HepG2 (cell line): ENCODE measurements at regions not wholly inside any gene's neighbourhood (a gene's known extent, or its start where the extent isn't known, plus 50 kb on each side); places are given as distances from the start of the nearest gene placed in this dataset.
A peak's percentile ranks its signal among the peaks of the same experiment; 100 is the strongest.

ENCODE experiments used
- ATAC-seq: fragments of 200-7000 bp; cut with Tn5 transposase; 3 replicates; pipeline ENCODE4 v1.9.1; 2020; ENCODE audit warnings: mild to moderate bottlenecking, moderate library complexity
- BruUV-seq: library from RNA; stranded (reverse); fragments of 400-500 nt; replicated peaks from 2 replicates; lab custom pipeline; 2021; lab: Mats Ljungman, UMichigan
- CTCF ChIA-PET: fragments of 300-600 bp; formaldehyde crosslinking; extraction: SDS; loops from one replicate; lab custom pipeline; 2021; ENCODE audit warnings: low total read pairs, inconsistent platforms, low intra/inter-chr PET ratio; lab: Yijun Ruan, JAX
- POLR2A ChIA-PET: fragments of 350-600 bp; sonication (Branson Sonifier 250); formaldehyde crosslinking; loops from one replicate; lab custom pipeline; 2020; ENCODE audit warnings: antibody characterized with exemption, inconsistent platforms; lab: Yijun Ruan, JAX
- DNase-seq: peaks from one replicate; pipeline ENCODE4 v3.0.0-alpha.2; 2015; ENCODE audit warnings: low spot score
- FAIRE-seq: peaks from 3 replicates; lab custom pipeline; 2011; peaks lifted over from hg19 to GRCh38; lab: Jason Lieb, UNC
- H2AFZ ChIP-seq: one replicate; pipeline ENCODE4 v1.6.1; 2011; ENCODE audit warnings: low read length, inconsistent platforms
- H3K27ac ChIP-seq: fragments of 300-600 bp; 3 replicates; pipeline ENCODE4 v1.8.0; 2011; ENCODE audit warnings: mixed run types, mild to moderate bottlenecking, mixed read lengths, low read length, inconsistent platforms; ENCODE audit not compliant: insufficient read depth; ENCODE audit errors: extremely low read length
- H3K27me3 ChIP-seq, 2 experiments: fragments of 200-600 bp in 1 of 2; 2 replicates in 1 of 2; 3 replicates in 1 of 2; pipeline versions ENCODE4 v1.6.0 to v1.8.0; 2011; ENCODE audit warnings: low read length in 2 of 2, mild to moderate bottlenecking in 2 of 2, moderate library complexity in 2 of 2, inconsistent platforms in 1 of 2; ENCODE audit not compliant: insufficient read depth in 2 of 2, control insufficient read depth in 1 of 2
- H3K36me3 ChIP-seq, 2 experiments: fragments of 200-600 bp in 1 of 2; replicated peaks in 1 of 2; 2 replicates in 1 of 2; 3 replicates in 1 of 2; pipeline versions ENCODE4 v1.5.1 to v1.8.0; 2011; ENCODE audit warnings: low read length in 2 of 2, inconsistent platforms in 1 of 2; ENCODE audit not compliant: insufficient read depth in 2 of 2, control insufficient read depth in 1 of 2
- H3K4me1 ChIP-seq: 2 replicates; pipeline ENCODE4 v1.5.1; 2012; ENCODE audit warnings: low read length, inconsistent platforms; ENCODE audit not compliant: insufficient read depth
- H3K4me2 ChIP-seq: 2 replicates; pipeline ENCODE4 v1.6.0; 2011; ENCODE audit warnings: low read depth, low read length, inconsistent platforms
- H3K4me3 ChIP-seq, 3 experiments: fragments of 200-600 bp in 1 of 3; sonication (generic), shearing (Covaris generic) in 1 of 3; replicated peaks in 1 of 3; 2 replicates each; pipeline ENCODE4 v1.5.1; 2011 to 2016; ENCODE audit warnings: low read length in 3 of 3, inconsistent platforms in 2 of 3, low read depth in 2 of 3, mild to moderate bottlenecking in 2 of 3, control low read depth in 1 of 3, mixed read lengths in 1 of 3; ENCODE audit not compliant: insufficient read depth in 1 of 3
- H3K79me2 ChIP-seq: one replicate; pipeline ENCODE4 v1.6.1; 2011; ENCODE audit warnings: low read length, inconsistent platforms; ENCODE audit not compliant: insufficient read depth
- H3K9ac ChIP-seq: 2 replicates; pipeline ENCODE4 v1.6.0; 2011; ENCODE audit warnings: mild to moderate bottlenecking, low read depth, low read length, inconsistent platforms; ENCODE audit not compliant: insufficient read depth
- H3K9me3 ChIP-seq: 2 replicates; pipeline ENCODE4 v1.5.1; 2012; ENCODE audit warnings: mild to moderate bottlenecking, low read length
- H4K20me1 ChIP-seq: 2 replicates; pipeline ENCODE4 v1.6.0; 2011; ENCODE audit warnings: inconsistent platforms, mild to moderate bottlenecking, low read length, moderate library complexity; ENCODE audit not compliant: insufficient read depth
- CEBPG ChIP-seq: IDR thresholded peaks from 2 replicates; pipeline ENCODE4 v1.6.1; 2016
- FOXM1 ChIP-seq: sonication (generic); formaldehyde crosslinking; IDR thresholded peaks from 2 replicates; pipeline ENCODE4 v1.5.0; 2020; ENCODE audit warnings: missing genetic modification reagents
- ISX ChIP-seq: sonication (generic); formaldehyde crosslinking; conservative IDR thresholded peaks from 2 replicates; pipeline ENCODE4 v1.5.0; 2020; ENCODE audit warnings: missing genetic modification reagents
- MAFF ChIP-seq: IDR thresholded peaks from 2 replicates; pipeline ENCODE4 v1.6.1; 2011; ENCODE audit warnings: low read depth, low read length, improper control_type of control experiment
- MAFK ChIP-seq, 2 experiments: IDR thresholded peaks in 1 of 2; conservative IDR thresholded peaks in 1 of 2; 2 replicates each; pipeline ENCODE4 v1.6.1; 2011; ENCODE audit warnings: improper control_type of control experiment in 2 of 2, low read length in 2 of 2
- SIN3A ChIP-seq: IDR thresholded peaks from 2 replicates; pipeline ENCODE4 v1.6.1; 2011; ENCODE audit warnings: low read depth, mild to moderate bottlenecking, control low read depth, low read length, borderline replicate concordance
- SMC3 ChIP-seq: IDR thresholded peaks from 2 replicates; pipeline ENCODE4 v1.6.1; 2011; ENCODE audit warnings: low read length, improper control_type of control experiment
- ZNF17 ChIP-seq: sonication (generic); formaldehyde crosslinking; IDR thresholded peaks from 2 replicates; pipeline ENCODE4 v1.5.0; 2020; ENCODE audit warnings: mild to moderate bottlenecking, missing genetic modification reagents
- WGBS: methylation state at CpG from one replicate; pipeline ENCODE4 v1.1.6; 2017; ENCODE audit warnings: low lambda C conversion rate; 5-methylcytosine and 5-hydroxymethylcytosine counted together
- in situ Hi-C: cut with HindIII; loops from 2 replicates; pipeline ENCODE4 v1.10.0; 2017; ENCODE audit warnings: low pct_unique_long_range_greater_than_20kb; ENCODE audit not compliant: extremely low pct_ligation_motif_present
- intact Hi-C: fragments of 100-400 bp; cut with micrococcal nuclease; formaldehyde crosslinking; loops from one replicate; pipeline ENCODE4 v1.10.0; 2022; ENCODE audit not compliant: unreplicated experiment
- TF ChIP-seq, protein P1 (sequence below): sonication (generic); formaldehyde crosslinking; IDR thresholded peaks from 2 replicates; pipeline ENCODE4 v1.4.0; 2020; ENCODE audit warnings: mild to moderate bottlenecking, low read depth, missing genetic modification reagents
- TF ChIP-seq, protein P2 (sequence below): sonication (generic); formaldehyde crosslinking; IDR thresholded peaks from 2 replicates; pipeline ENCODE4 v1.8.1; 2023; ENCODE audit warnings: mild to moderate bottlenecking, missing genetic modification reagents, borderline replicate concordance
- TF ChIP-seq, protein P3 (sequence below): sonication (generic); formaldehyde crosslinking; IDR thresholded peaks from 2 replicates; pipeline ENCODE4 v1.8.0; 2022; ENCODE audit warnings: missing genetic modification reagents, mild to moderate bottlenecking, inconsistent platforms, borderline replicate concordance
- TF ChIP-seq, protein P4 (sequence below): sonication (generic); formaldehyde crosslinking; IDR thresholded peaks from 2 replicates; pipeline ENCODE4 v1.5.1; 2020; ENCODE audit warnings: missing genetic modification reagents, mild to moderate bottlenecking, borderline replicate concordance
- TF ChIP-seq, protein P5 (sequence below): sonication (generic); formaldehyde crosslinking; IDR thresholded peaks from 2 replicates; pipeline ENCODE4 v1.4.0; 2020; ENCODE audit warnings: mild to moderate bottlenecking, missing genetic modification reagents

DNA sequence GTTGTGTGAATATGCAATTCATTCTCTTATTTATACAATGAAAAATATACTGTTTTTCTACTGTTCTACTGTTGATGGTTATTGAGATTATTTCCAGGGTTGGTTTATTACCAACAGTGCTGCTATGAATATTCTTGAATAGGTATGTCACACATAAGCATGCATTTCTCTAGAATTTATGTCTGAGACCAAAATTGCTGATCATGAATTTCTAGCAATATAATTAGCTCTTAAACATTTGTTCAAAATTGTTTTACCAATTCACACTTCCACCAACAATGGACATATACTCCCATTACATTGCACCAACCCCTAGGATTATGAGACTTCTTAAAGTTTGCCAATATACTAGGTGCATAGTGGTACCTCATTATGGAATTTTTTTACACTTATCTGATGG is 164.1 kb upstream of the KCNQ5 start:
- H3K79me2 ChIP-seq, result no peaks in the 10 kb centered on the region
- intact Hi-C loops, result no loop called here
- no peak for DNase-seq
- no peak for ATAC-seq
- H3K4me1 ChIP-seq, result no peaks in the 10 kb centered on the region
- no peaks in the 10 kb centered on the region for H3K27me3 ChIP-seq
- no peak overlapping the region for H3K4me3 ChIP-seq
- in situ Hi-C loops, result no loop called here
- H3K27ac ChIP-seq, result no peak overlapping the region
- no peak overlapping the region for H2AFZ ChIP-seq
- POLR2A ChIA-PET, result no interaction called here
- FAIRE-seq, result no peak
- H3K4me2 ChIP-seq, result no peak overlapping the region
- no peaks in the 10 kb centered on the region for H3K9me3 ChIP-seq
- no TSS peak for BruUV-seq
- CTCF ChIA-PET, result no interaction called here
- H3K36me3 ChIP-seq, result no peaks in the 10 kb centered on the region
- TF ChIP-seq, protein P1, sequence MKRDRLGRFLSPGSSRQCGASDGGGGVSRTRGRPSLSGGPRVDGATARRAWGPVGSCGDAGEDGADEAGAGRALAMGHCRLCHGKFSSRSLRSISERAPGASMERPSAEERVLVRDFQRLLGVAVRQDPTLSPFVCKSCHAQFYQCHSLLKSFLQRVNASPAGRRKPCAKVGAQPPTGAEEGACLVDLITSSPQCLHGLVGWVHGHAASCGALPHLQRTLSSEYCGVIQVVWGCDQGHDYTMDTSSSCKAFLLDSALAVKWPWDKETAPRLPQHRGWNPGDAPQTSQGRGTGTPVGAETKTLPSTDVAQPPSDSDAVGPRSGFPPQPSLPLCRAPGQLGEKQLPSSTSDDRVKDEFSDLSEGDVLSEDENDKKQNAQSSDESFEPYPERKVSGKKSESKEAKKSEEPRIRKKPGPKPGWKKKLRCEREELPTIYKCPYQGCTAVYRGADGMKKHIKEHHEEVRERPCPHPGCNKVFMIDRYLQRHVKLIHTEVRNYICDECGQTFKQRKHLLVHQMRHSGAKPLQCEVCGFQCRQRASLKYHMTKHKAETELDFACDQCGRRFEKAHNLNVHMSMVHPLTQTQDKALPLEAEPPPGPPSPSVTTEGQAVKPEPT, result no peak
- TF ChIP-seq, protein P2, sequence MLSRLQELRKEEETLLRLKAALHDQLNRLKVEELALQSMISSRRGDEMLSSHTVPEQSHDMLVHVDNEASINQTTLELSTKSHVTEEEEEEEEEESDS (CRISPR knock-in tag), result no peak
- TF ChIP-seq MAFK (conservative IDR thresholded peaks at IDR 0.05 in 1 of 2, IDR thresholded peaks at IDR 0.05 in 1 of 2; ENCODE audit: low read length in 2 of 2) (peak; percentile 52 to 55; a peak in 3 of 4 replicates), MAFF (peak; percentile 49)
- TF ChIP-seq, protein P3, sequence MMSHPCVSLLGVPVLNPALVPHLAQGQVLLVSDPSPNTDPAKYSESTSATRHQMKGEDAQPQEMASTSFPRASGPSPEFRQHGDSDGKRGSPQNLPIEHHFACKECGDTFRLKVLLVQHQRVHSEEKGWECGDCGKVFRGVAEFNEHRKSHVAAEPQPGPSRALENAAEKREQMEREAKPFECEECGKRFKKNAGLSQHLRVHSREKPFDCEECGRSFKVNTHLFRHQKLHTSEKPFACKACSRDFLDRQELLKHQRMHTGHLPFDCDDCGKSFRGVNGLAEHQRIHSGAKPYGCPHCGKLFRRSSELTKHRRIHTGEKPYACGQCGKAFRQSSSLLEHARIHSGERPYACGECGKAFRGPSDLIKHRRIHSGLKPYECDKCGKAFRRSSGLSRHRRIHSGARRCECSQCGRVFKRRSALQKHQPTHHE (CRISPR knock-in tag), result no peak
- H3K9ac ChIP-seq, result no peak overlapping the region
- no peaks in the 10 kb centered on the region for H4K20me1 ChIP-seq

DNA sequence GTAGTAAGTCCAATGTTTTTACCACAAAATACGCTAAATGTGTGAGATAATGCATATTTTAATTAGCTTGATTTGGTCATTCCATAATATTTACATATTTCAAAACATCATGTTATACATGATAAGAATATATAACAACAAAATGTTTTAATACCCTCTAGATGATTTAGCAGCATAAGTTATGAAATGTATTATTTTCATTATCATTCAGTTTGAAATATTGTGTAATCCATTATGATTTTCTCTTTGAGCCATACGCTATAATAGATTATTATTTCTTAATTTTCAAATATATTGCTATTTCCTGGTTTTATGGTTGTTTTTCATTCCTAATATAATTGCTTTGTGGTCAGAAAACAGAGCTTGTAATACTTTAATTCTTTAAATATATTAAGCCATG is 163.3 kb upstream of the KCNQ5 start:
- ATAC-seq (no peak), DNase-seq (no peak), FAIRE-seq (no peak)
- Histone ChIP-seq H3K36me3 (no peaks in the 10 kb centered on the region), H3K4me2 (no peak overlapping the region), H4K20me1 (no peaks in the 10 kb centered on the region), H3K4me3 (no peak overlapping the region), H3K27ac (no peak overlapping the region), H3K27me3 (no peaks in the 10 kb centered on the region), H2AFZ (no peak overlapping the region), H3K4me1 (no peaks in the 10 kb centered on the region), H3K9me3 (no peaks in the 10 kb centered on the region), H3K9ac (no peak overlapping the region), H3K79me2 (no peaks in the 10 kb centered on the region)
- BruUV-seq, result no TSS peak
- in situ Hi-C loops (no loop called here), intact Hi-C loops (no loop called here)
- POLR2A ChIA-PET, result no interaction called here
- WGBS, result 25% methylated on average over 2 of the region's 2 CpGs
- CTCF ChIA-PET, result no interaction called here
- TF ChIP-seq CEBPG (CRISPR knock-in tag) (no peak), SMC3 (no peak), SIN3A (no peak), ISX (CRISPR knock-in tag) (no peak), FOXM1 (CRISPR knock-in tag) (no peak), ZNF17 (CRISPR knock-in tag) (no peak)
- TF ChIP-seq, protein P4, sequence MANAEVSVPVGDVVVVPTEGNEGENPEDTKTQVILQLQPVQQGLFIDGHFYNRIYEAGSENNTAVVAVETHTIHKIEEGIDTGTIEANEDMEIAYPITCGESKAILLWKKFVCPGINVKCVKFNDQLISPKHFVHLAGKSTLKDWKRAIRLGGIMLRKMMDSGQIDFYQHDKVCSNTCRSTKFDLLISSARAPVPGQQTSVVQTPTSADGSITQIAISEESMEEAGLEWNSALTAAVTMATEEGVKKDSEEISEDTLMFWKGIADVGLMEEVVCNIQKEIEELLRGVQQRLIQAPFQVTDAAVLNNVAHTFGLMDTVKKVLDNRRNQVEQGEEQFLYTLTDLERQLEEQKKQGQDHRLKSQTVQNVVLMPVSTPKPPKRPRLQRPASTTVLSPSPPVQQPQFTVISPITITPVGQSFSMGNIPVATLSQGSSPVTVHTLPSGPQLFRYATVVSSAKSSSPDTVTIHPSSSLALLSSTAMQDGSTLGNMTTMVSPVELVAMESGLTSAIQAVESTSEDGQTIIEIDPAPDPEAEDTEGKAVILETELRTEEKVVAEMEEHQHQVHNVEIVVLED, result no peak
- TF ChIP-seq, protein P5, sequence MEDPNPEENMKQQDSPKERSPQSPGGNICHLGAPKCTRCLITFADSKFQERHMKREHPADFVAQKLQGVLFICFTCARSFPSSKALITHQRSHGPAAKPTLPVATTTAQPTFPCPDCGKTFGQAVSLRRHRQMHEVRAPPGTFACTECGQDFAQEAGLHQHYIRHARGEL (CRISPR knock-in tag), result no peak
